Endothelial cell of umbilical vein (primary cell): ENCODE measurements at regions not wholly inside any gene's neighbourhood (a gene's known extent, or its start where the extent isn't known, plus 50 kb on each side); places are given as distances from the start of the nearest gene placed in this dataset.

Experiments used
- EZH2 ChIP-seq: IDR thresholded peaks from 2 replicates; pipeline ENCODE4 v1.6.1; 2012; ENCODE audit warnings: borderline replicate concordance, low read depth, mild to moderate bottlenecking, moderate library complexity, low read length, inconsistent platforms; ENCODE audit not compliant: severe bottlenecking
- FOS ChIP-seq: IDR thresholded peaks from 2 replicates; pipeline ENCODE4 v1.6.1; 2011; ENCODE audit warnings: mild to moderate bottlenecking, low read length, moderate library complexity, borderline replicate concordance; ENCODE audit not compliant: insufficient read depth
- GATA2 ChIP-seq: IDR thresholded peaks from 2 replicates; pipeline ENCODE4 v1.7.0; 2011; ENCODE audit warnings: low read depth, mild to moderate bottlenecking, moderate library complexity, mixed read lengths, low read length; ENCODE audit not compliant: insufficient read length, insufficient read depth
- JUN ChIP-seq: IDR thresholded peaks from 2 replicates; pipeline ENCODE4 v1.6.1; 2011; ENCODE audit warnings: borderline replicate concordance, low read depth; ENCODE audit not compliant: insufficient read length, insufficient read depth
- MYC ChIP-seq: IDR thresholded peaks from one replicate; pipeline ENCODE4 v1.6.1; 2011; ENCODE audit warnings: mild to moderate bottlenecking, low read depth, low read length
- POLR2A ChIP-seq: IDR thresholded peaks from 2 replicates; pipeline ENCODE4 v1.6.1; 2012; ENCODE audit warnings: low read depth, mild to moderate bottlenecking, control low read depth, low read length
- POLR2AphosphoS5 ChIP-seq: IDR thresholded peaks from 2 replicates; pipeline ENCODE4 v1.6.1; 2012; ENCODE audit warnings: low read depth, mild to moderate bottlenecking, control low read depth, low read length, moderate library complexity; ENCODE audit not compliant: insufficient read depth
- TF ChIP-seq, protein P1 (sequence below), 2 donors: IDR thresholded peaks; 1 replicate in 1 of 2; 2 replicates in 1 of 2; pipeline ENCODE4 v1.5.1; 2011; ENCODE audit warnings: low read length in 2 of 2, mild to moderate bottlenecking in 2 of 2, moderate library complexity in 2 of 2, control low read depth in 1 of 2, inconsistent platforms in 1 of 2, low read depth in 1 of 2; ENCODE audit not compliant: insufficient read depth in 1 of 2; ENCODE audit errors: extremely low read depth in 1 of 2
- TF ChIP-seq, protein P2 (sequence below): IDR thresholded peaks from 2 replicates; pipeline ENCODE4 v1.6.1; 2011; ENCODE audit not compliant: insufficient read depth, insufficient read length

DNA sequence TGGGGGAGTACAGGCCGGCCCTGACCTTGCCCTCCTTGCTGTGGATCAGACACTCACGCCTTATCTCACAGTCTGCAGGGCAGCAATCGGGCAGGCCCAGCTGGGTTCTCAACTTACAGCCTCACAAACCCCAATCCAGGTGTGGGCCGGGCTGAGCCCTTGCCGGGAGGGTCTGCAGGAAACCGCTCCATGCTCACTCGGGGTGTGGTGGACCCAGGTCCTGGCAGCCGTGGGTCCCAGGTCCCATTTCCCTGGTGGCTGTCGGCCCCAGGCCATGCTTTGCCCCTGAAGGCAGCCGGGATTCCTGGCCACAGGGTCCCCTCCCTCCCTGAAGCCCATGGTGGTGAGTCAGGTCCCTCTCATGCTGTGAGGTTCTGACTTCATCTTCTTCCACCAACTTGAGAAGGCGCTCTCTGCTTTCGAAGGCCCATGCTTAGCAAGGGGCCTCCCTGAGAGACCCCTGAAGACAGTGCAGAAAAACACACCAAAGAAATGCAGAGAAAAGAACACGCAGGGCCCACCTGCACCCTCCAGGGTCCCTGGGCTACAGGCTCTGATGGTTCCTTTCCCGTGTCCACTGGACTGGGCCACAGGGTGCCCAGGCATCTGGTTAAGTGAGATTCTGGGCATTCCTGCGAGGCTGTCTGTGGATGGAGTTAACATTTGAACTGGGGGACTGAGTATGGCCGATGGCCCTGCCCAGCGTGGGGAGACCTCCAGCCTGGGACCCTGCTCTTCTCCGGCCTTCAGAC, 588.2 kb downstream of the BRD1 start:
- TF ChIP-seq, protein P1, sequence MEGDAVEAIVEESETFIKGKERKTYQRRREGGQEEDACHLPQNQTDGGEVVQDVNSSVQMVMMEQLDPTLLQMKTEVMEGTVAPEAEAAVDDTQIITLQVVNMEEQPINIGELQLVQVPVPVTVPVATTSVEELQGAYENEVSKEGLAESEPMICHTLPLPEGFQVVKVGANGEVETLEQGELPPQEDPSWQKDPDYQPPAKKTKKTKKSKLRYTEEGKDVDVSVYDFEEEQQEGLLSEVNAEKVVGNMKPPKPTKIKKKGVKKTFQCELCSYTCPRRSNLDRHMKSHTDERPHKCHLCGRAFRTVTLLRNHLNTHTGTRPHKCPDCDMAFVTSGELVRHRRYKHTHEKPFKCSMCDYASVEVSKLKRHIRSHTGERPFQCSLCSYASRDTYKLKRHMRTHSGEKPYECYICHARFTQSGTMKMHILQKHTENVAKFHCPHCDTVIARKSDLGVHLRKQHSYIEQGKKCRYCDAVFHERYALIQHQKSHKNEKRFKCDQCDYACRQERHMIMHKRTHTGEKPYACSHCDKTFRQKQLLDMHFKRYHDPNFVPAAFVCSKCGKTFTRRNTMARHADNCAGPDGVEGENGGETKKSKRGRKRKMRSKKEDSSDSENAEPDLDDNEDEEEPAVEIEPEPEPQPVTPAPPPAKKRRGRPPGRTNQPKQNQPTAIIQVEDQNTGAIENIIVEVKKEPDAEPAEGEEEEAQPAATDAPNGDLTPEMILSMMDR (IDR thresholded peaks at IDR 0.05; ENCODE audit: extremely low read depth in 1 of 2, insufficient read depth in 1 of 2, low read depth in 1 of 2, low read length in 2 of 2): no peak
- TF ChIP-seq, protein P2, sequence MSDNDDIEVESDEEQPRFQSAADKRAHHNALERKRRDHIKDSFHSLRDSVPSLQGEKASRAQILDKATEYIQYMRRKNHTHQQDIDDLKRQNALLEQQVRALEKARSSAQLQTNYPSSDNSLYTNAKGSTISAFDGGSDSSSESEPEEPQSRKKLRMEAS: no peak
- TF ChIP-seq EZH2 (no peak), POLR2A (no peak), POLR2AphosphoS5 (no peak), JUN (no peak), MYC (no peak), GATA2 (no peak), FOS (no peak)
